Upper lobe of right lung (tissue), 1 donor: ENCODE measurements at regions not wholly inside any gene's neighbourhood (a gene's known extent, or its start where the extent isn't known, plus 50 kb on each side); places are given as distances from the start of the nearest gene placed in this dataset.
"Not testable (repeated sequence)": the region's sequence is repeated elsewhere in the genome, so short reads cannot be mapped to it uniquely, and the experiment has no call there.

Experiments used
- ATAC-seq: fragments of 200-7000 bp; cut with Tn5 transposase; one replicate; pipeline ENCODE4 v1.9.1; 2020; ENCODE audit warnings: mild to moderate bottlenecking, moderate library complexity
- DNase-seq: peaks from one replicate; pipeline ENCODE4 v3.0.0-alpha.2; 2020
- H3K27ac ChIP-seq: fragments of 200-600 bp; one replicate; pipeline ENCODE4 v1.8.0; 2022
- H3K27me3 ChIP-seq: fragments of 200-600 bp; one replicate; pipeline ENCODE4 v1.8.0; 2022; ENCODE audit warnings: mild to moderate bottlenecking
- H3K36me3 ChIP-seq: fragments of 200-600 bp; one replicate; pipeline ENCODE4 v1.8.0; 2022
- H3K4me1 ChIP-seq: fragments of 200-600 bp; one replicate; pipeline ENCODE4 v1.8.0; 2022
- H3K4me3 ChIP-seq: fragments of 200-600 bp; one replicate; pipeline ENCODE4 v1.8.0; 2022; ENCODE audit warnings: mild to moderate bottlenecking
- H3K9me3 ChIP-seq: fragments of 200-600 bp; one replicate; pipeline ENCODE4 v1.8.0; 2022
- intact Hi-C: fragments of 100-400 bp; cut with DNase I; formaldehyde crosslinking; loops from one replicate; pipeline ENCODE4 v1.11.0; 2022
- TF ChIP-seq, protein P1 (sequence below): fragments of 200-600 bp; IDR thresholded peaks from one replicate; pipeline ENCODE4 v1.8.0; 2022; ENCODE audit warnings: antibody characterized with exemption
- donor health status: DM: no; HTN: yes; CAD: no; lungs with severe emphysema.

DNA sequence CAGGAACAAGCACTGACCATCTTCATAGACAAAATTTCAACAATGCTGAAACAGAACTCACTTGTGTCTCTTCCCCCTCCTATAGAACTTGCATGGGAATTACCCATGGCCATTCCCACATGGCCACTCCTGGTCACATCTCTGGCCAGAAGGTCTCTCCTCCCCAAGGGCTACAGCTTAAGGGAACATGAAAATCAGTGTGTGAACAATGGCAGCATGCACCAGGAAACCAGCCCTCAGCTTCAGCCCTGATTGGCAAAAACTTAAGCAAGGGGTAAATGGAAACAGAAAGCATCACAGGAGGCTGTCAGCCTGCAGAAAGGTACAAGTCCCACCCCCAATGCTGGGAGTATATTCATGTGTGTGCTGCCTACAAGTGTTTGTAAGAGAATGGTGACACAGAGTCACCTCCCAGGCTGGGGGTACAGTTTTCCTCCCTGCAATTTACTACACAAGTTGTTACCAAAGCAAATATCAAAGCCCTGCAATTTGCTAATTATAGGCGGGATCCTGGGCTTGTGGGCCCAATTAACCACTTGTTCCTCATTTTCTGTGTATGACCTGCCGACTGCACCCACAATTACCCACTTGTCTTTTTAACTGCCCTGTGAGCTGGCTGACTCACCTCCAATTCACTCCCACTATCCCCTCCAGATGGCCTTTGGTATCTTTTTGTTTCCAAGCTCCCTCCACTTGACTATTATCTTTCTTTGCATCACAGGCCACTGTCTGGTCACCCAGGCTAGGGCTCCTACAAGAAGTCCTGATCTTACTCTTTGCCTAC, 84.4 kb upstream of the HES1 start:
- TF ChIP-seq, protein P1, sequence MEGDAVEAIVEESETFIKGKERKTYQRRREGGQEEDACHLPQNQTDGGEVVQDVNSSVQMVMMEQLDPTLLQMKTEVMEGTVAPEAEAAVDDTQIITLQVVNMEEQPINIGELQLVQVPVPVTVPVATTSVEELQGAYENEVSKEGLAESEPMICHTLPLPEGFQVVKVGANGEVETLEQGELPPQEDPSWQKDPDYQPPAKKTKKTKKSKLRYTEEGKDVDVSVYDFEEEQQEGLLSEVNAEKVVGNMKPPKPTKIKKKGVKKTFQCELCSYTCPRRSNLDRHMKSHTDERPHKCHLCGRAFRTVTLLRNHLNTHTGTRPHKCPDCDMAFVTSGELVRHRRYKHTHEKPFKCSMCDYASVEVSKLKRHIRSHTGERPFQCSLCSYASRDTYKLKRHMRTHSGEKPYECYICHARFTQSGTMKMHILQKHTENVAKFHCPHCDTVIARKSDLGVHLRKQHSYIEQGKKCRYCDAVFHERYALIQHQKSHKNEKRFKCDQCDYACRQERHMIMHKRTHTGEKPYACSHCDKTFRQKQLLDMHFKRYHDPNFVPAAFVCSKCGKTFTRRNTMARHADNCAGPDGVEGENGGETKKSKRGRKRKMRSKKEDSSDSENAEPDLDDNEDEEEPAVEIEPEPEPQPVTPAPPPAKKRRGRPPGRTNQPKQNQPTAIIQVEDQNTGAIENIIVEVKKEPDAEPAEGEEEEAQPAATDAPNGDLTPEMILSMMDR = no peak
- peaks cover 9% of the 10 kb centered on the region for H3K4me1 ChIP-seq
- H3K27ac ChIP-seq = no peak overlapping the region
- H3K4me3 ChIP-seq = no peak overlapping the region
- H3K9me3 ChIP-seq = peaks cover 11% of the 10 kb centered on the region
- no peak for ATAC-seq
- intact Hi-C loops = no loop called here
- H3K27me3 ChIP-seq = no peaks in the 10 kb centered on the region
- no peak for DNase-seq
- no peaks in the 10 kb centered on the region for H3K36me3 ChIP-seq

DNA sequence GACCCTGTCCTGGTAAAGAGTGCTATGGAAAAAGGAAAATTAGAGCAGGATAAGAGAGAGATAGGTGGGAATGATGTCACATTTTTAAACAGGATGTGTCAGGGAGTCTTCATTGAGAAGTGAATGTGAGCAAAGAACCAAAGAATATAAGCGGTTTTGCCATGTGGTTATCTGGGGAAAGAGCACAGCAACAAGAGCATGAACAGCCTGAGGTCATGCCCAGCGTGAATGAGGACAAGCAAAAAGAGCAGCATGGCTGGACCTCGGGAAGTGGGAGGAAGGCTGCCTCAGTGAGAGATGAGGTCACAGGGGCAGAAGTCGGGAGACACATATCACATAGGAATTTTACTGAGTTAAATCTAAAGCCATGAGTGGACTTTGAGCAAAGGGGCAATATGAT, 82.8 kb upstream of the HES1 start:
- ATAC-seq (no peak), DNase-seq (no peak)
- Histone ChIP-seq H3K4me3 (no peak overlapping the region), H3K36me3 (no peaks in the 10 kb centered on the region), H3K4me1 (no peaks in the 10 kb centered on the region), H3K27ac (no peak overlapping the region), H3K27me3 (no peaks in the 10 kb centered on the region), H3K9me3 (peaks cover 11% of the 10 kb centered on the region)
- TF ChIP-seq, protein P1 = no peak
- intact Hi-C loops = no loop called here

DNA sequence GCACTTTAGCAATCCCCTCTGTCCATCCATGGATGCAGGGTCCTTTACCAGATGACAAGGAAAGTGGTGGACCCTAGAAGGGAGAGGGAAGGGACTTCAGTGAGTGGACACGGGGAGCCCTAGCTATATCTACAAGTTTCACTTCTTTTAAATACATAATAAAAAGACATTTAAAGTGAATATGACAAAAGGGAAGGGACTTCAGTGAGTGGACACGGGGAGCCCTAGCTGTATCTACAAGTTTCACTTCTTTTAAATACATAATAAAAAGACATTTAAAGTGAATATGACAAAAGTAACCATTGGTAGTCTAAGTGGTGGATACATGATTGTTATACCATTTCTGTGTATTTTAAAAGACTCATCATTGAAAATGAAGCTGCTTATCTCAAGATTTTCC, 81.9 kb upstream of the HES1 start:
- Histone ChIP-seq H3K27me3 (no peaks in the 10 kb centered on the region), H3K9me3 (peaks cover 11% of the 10 kb centered on the region), H3K27ac (no peak overlapping the region), H3K4me1 (peaks cover 3% of the 10 kb centered on the region), H3K36me3 (no peaks in the 10 kb centered on the region), H3K4me3 (no peak overlapping the region)
- DNase-seq (no peak), ATAC-seq (no peak)
- intact Hi-C loops = no loop called here
- TF ChIP-seq, protein P1 = no peak

DNA sequence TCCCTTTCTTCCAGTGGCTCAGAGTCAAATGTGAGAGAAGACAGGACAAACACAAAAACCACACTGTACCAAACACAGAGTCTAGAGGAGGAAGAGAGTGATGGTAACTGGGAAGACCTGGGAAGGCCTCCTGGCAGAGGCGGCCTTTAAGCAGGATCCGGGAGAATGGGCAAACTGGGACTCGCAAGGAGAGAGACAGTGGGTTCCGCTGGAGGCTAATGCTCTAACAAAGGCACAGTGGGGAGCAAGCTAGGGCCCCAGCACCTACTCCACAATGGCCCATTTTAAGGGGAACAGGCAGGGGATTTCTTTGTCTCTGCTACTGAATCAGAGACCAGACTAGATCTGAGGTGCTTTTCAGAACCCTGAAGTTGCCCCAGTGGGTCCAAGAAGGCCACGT, 81.4 kb upstream of the HES1 start:
- no peaks in the 10 kb centered on the region for H3K27me3 ChIP-seq
- ATAC-seq (no peak), DNase-seq (no peak)
- intact Hi-C loops = no loop called here
- no peak overlapping the region for H3K27ac ChIP-seq
- no peak overlapping the region for H3K4me3 ChIP-seq
- TF ChIP-seq, protein P1 = no peak
- H3K4me1 ChIP-seq = peaks cover 3% of the 10 kb centered on the region
- H3K36me3 ChIP-seq = no peaks in the 10 kb centered on the region
- peaks cover 11% of the 10 kb centered on the region for H3K9me3 ChIP-seq

DNA sequence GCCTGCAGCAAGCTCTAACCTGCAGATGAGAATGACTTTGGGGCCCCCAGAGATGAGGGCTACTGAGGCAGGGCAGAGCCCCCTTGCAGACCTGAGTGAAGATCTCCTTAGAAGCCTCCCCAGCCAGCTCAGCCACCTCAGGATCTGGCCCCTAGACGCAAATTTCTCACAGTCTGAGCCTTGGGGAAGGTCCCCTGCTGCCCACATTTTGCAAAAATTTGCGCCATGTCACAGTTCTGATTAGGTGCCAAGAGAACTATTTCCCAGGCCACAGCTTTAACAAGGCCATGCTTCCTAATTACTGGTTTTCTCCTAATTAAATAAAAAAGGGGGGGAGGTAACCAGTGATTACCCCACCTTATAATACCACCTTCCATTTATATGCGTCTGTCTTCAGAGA, 81.0 kb upstream of the HES1 start:
- Histone ChIP-seq H3K4me3 (no peak overlapping the region), H3K36me3 (no peaks in the 10 kb centered on the region), H3K27ac (no peak overlapping the region), H3K9me3 (peaks cover 11% of the 10 kb centered on the region), H3K4me1 (peaks cover 3% of the 10 kb centered on the region), H3K27me3 (no peaks in the 10 kb centered on the region)
- DNase-seq (no peak), ATAC-seq (no peak)
- TF ChIP-seq, protein P1 = no peak
- intact Hi-C loops = no loop called here

DNA sequence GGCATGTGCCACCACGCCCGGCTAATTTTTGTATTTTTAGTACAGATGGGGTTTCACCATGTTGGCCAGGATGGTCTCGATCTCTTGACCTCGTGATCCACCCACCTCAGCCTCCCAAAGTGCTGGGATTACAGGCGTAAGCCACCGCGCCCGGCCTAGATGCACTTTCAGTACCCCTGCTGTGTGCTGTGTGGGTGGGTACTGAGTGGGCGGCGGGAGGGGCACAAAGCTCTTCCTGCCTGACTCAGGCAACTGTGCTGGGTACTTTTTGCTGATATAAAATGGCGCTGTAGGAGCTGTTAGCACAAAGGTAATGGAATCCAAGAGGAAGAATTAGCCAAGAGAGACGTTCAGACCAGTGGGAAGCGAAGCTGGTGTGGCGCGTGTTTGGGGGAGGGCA, 79.6 kb upstream of the HES1 start:
- H3K4me3 ChIP-seq, intact Hi-C loops, H3K36me3 ChIP-seq, H3K4me1 ChIP-seq, H3K9me3 ChIP-seq, H3K27ac ChIP-seq, H3K27me3 ChIP-seq, DNase-seq: not testable (repeated sequence)
- ATAC-seq = peak; percentile 20
